Umbilical cord (tissue), 1 donor: ENCODE measurements at regions not wholly inside any gene's neighbourhood (a gene's known extent, or its start where the extent isn't known, plus 50 kb on each side); places are given as distances from the start of the nearest gene placed in this dataset.

Source experiments
- DNase-seq: peaks from one replicate; pipeline ENCODE4 v3.0.0-alpha.2; 2015; ENCODE audit warnings: low spot score

DNA sequence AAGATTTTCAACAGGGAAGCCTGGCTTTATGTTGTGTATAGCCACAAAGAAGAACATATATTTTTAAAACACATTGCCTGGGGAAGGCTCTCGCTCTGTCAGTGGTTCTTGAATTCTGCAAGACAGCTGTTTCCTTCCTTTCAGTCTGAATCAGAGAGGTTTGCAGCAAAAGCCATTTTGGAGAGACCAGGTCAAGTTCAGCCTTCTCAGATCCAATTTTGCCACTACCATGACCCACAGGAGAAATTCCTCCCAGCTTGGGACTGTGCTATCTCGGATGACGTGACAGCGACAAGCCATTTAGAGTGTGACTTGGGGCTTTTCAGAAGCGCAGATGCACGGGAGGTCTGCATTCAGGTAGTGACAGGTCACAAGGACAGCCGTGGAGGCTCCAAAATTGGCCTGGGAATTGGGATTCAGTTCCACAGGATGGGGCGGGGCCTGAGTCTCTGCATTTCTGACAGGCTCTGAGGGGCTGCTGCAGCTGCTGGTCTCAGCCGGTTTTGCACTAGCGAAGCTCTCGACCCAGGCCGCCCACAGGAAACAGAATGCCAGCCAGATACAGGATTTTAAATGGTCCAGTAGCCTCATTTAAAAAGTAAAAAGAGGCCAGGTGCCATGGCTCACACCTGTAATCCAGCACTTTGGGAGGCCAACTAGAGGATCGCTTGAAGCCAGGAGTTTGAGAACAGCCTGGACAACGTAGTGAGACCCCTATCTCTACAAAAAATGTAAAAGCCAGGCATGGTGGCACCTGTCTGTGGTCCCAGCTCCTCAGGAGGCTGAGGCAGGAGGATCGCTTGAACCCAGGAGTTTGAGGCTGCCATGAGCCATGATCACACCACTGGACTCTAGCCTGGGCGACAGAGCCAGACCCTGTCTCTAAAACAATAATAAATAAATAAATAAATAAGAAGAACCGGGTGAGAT lies 196.6 kb upstream of the CIBAR2 start:
- DNase-seq: no peak

DNA sequence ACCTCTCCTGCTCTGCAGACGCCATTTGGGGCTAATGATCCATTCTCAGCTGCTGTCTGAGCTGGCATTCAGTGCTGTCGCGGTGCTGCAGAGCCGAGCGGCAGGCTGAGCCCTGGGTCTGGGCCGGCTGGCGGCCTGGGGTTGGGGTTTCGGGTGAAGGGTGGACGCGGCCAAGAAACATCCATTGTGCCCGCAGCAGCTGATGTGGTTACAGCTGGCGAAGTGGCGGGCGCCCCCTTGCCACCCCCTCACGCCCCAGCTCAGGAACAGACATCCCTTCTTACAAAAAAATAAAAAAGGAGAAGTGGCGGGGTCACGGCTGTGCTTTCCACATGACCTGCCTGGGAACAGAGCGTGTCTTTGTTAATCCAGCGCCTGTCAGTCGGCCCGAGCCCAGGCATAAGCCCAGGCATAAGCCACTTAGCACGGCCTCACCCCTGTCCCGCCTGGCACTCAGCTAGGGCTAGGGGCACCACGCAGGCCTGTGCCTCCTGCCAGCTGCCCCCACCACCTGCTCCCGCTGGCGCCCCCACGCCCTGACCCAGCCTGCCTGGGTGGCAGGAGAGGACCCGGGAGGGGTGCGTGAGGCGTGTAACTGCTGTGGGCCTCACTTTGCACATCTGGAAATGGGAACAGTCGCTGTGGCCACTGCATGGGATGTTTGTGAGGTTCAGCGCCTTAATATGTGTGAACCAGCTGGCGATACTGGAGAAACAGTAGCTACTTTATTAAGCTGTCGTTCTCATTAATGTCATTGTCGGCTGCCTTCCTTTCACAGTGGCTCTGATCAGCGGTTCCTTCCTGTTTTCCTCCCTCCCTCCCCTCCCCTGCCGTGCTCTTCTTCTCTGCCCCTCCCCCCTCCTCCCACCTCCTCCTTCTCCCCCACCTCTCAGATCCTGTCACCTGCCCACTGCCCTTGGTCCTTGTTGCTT lies 197.7 kb upstream of the CIBAR2 start:
- no peak for DNase-seq

DNA sequence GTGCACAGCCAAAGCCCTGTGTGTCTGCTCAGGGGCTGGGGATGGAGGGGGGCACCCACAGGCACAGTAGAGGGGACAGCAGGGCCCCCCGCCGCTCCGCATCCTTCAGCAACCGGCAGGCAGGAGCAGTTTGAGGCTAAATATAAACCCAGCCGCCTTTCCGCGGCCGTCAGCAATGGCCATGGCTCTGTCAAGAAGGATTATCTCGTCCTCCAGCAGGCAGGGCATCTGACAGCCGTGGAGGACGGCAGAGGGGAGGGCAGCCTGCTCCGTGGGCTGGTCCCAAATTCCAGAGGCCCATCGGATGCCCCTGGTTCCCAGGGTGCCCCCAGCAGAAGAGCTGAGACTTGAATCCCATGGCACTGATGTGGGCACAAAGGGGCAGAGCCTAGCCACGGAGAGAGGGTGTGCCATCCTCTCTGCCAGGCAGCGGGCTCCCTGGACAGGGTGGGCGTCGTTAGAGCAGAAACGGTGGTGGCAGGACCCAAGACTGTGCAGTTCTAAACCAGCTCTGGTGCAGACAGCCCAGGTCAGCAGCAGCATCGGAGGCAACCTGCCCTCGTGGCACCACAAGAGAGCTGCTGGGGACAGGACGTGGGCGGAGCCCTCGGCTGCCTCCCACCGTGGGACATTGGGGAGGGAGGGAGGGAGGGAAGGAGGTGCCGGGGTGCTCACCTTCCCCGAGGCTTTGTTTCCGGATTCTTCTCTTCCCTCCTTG lies 198.8 kb upstream of the CIBAR2 start:
- DNase-seq: peak; percentile 64

DNA sequence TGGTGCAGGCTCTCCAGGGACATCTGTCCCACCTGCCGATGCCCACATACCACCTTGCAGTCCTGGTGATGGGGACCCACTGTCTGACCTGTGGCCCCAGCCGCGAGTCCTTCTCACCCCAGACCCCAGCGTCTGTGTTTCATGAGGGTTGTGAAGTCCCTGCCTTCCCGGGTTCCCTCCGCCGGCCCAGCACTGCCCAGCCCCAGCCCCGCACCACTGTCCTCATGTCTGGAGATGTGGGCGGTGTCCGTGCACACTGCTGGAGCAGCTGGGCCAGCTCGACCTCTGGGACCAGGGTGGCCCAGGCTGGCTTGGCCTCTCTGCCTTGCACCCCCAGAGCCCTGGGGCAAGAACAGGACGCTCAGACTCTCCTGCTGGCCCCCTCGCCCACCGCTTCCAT lies 199.5 kb upstream of the CIBAR2 start:
- DNase-seq: no peak

DNA sequence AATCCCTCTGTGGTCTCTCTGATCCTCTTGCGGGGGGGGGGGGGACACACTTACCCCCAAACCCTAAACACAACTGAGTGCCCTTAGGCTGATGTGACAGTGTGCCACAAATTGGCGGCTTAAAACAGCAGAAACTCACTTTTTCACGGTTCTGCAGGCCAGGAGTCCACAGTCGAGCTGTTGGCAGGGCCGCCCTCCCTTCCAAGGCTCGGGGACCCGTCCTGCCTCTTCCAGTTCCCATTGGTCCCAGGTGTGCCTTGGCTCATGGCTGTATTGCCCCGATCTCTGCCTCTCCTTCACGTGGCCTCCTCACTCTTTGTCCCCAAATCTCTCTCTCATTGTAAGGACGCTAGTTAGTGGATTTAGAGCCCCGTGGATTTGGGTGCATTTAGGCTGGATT lies 199.9 kb upstream of the CIBAR2 start:
- DNase-seq: no peak

DNA sequence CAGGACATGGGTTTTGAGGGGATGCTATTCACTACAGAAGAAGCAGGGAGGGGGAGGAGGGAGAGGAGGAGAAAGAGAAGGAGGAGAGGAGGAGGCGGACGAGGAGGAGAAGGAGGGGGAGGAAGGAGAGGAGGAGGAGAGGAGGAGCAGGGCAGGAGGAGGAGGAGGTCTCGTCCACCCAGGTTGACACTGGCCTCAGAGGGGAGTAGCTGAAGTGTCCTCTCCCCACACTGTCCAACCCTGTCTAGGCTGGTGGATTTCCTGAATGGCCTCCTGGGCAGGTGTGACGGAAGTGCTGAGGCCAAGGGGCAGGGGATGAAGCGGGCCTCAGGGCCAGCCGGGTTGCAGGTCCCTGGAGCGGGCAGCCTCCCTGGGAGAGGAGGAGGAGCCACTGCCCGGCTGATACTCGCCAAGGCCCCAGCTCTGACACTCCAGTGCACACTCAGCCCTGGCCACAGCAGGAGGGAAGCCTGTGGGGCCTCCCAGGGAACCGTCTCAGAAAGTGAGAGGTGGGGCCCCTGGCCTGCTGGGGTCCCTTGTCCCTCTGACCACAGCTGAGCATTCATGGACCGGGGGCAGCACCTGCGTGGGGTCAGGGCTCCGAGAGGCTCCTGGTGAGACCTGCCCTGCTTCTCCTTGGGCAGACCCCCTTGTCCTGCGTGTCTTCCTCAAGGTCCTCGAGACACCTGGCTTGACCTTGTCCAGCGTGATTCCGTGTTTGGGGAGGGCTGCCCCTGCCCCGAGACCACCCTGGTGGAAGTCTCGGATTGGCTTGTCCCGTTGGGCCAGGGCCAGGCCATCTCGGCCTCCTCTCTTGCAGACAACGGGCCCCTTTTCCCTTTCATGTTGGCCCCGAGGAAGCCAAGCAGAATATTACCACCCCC lies 200.6 kb upstream of the CIBAR2 start:
- DNase-seq: peak; percentile 61

DNA sequence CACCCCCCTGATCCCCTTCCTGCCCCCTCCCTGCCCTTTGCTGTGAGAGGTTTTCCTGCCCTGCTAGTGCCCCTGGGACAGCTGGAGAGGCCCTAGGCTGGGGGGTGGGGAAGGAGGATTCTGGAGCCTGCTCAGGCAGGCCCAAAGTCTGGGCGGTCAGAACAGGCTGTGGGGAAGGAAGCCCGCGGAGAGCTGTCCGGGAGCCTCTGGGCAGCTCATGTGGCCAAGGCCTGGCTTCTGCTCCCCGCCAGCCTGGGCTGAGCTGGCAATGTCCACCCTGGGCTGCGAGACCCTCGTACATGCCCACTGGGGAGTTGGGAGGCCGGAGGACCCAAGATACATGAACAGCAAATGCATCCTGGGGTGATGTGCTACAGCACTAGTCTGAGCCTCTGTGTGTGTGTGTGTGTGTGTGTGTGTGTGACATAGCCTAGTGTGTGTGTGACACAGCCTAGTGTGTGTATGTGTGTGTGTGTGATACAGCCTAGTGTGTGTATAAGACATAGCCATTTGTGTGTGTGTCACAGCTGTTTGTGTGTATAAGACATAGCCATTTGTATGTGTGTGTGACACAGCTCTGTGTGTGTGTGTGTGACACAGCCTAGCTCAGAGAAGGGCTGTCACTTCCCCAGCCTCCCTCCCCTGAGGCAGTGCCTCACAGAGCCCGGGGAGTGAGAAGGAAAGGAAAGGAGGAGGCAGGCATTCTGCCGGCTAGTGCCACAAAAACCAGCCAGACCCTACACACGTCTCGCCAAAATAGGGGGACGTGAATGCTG lies 201.4 kb upstream of the CIBAR2 start:
- DNase-seq: peak; percentile 83

DNA sequence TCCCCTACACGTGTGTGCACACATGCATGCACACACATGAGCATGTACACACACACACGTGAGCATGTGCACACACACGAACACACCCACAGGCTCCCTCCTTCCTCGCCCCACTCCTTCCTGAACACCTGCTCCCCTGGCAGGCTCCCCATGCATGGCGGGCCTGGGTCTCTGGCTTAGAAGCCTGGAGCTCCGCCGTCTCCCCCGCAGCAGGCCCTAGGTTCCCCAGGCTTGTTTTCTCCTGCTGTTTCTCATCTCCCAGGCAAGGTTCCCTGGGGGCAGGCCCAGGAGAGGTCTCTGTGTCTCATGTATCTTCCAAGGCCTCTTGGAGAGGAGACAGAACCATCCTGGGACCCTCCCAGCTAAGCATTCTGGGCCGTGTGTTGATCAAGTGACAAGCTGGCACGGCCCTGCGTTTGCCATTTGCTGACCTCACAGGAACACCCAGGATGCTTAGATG lies 202.3 kb upstream of the CIBAR2 start:
- DNase-seq: no peak

DNA sequence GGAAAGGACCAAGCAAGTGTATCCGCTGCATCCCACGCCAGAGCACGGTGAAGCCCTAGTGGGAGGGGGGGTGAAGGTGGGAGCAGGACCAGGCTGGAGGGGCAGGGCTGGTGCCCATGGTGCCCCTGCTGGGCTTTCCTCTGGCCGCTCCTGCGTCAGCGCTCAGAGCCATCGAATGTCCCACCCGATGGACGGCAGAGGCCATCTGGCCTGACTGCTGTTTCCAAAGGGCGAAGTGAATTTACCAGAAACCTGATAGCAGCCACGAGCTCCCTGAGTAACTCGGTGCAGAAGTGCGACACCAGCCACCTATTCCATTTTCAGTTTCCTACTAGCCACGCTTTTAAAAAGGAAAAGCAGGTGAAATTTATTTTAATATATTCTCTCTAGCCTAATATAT lies 203.6 kb upstream of the CIBAR2 start:
- no peak for DNase-seq

DNA sequence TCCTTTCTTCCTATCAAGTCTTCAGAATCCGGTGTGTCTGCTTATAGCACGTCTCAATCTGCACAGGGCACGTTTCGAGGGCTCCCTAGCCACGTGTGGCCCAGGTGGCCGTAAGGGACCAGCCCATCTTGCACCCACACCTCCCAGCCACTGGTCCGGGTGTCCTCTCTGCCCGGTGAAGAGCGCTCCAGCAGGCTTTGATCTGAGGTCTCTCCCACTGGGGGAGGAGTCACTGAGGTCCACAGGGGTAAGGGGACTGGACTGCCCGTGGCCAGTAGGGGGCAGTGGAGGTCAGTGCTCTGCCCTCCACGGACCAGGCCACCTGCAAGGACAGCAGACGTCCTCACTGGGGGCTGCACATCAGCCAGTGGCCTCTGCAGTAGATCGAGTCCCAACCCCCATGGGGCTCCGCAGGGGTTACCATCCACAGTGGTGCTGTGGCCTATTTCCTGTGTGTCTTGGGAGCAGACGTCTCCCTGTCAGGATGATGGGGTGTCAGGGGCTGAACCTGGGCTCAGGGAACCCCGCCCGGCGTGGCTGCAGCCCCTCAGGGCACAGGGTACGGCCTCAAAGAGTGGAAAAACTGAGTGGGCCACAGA lies 204.1 kb upstream of the CIBAR2 start:
- peak; percentile 50 for DNase-seq

DNA sequence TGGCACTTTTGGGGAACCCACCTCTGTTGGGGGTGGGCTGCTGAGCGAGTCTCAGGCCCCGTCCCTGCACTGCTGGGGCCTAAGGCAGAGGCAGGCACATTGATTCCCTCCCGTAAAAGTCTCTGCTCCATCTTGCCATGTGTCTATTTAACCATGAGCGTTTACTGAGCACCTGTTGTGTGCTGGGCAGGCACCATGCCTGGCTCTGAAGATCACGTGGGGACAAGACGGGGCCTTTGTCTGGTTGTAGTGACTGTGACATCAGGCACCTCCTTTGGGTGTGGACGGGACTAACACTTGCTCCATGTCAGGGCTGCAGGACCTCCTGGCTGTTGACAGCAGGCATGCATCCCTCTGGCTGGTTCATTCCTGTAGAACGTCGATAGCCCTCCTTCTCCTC lies 204.7 kb upstream of the CIBAR2 start:
- no peak for DNase-seq

DNA sequence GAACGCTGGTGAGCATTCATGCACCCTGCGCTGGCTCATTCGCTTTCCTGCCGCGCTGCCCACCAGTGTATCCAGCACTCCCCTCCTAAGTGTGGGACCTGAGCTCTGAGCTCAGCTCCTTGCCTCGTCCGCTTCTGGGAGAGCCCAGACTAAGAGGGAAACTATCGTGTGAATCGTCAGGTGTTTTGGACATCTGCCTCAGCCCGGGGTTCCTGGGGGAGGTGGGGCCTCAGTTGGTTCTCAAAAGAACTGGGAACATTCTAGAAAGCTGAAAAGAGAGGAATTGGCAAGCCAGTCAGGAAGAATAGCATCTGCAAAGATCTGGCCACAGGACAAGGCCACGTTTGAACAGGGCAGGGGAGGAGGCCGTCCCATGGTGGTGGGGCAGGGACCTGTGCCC lies 205.4 kb upstream of the CIBAR2 start:
- no peak for DNase-seq

DNA sequence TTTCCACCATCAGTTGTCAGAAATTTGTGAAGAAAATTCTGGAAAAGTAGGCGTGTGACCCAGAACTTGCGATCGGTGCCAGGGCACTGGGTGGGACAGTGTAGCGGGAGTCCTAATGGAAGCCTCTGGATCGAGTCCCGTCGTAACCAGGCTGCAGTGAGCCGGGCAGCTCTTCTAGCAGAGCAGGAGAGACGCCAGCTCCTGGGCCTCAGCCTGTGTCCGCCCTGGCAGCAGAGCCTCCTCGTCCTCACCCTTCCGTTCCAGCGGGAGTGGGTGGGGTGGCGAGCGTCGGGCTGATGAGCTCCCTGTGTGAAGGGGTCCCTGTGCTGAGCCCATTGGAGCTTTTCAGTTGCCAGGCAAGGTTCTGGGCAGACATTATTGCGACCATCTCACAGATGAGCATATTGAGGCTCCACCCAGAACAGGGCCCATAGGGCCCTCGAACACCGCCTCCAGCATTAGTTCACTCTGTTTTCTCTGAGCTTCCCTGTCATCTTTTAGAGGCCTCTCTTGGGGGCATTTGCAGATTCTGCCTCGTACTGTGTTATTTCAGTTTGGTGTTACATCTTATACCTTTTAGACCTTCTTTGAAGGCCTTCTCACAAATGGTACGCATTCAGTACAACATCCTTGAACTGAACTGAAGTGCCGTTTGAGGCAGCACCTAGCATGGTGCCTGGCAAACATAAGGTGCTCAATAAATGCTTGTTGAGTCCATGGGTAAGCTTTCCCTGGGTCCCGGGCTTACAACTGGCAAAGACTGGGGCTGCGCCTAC lies 207.1 kb upstream of the CIBAR2 start:
- no peak for DNase-seq

DNA sequence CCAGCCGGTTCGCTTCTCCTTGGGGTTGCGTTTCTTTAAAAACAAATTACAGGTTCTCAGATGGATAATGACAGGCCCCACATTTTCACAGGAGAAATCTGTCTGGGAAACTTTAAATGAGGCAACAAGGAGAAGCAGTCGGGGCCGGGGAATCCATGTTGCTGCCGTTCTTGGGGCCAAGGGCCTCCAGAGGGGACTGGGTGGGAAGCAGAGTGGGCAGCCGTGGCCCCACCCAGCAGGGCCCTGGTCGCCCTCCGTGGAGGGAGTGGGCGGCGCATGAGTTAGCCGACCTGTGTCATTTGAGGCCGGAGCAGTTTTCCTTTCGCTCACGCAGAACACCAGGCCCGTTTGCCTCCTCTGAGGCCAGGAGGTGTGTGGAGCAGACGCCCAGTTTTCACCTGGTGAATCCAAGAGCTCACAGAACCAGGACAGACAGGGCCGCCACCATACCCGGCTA lies 207.7 kb upstream of the CIBAR2 start:
- no peak for DNase-seq

DNA sequence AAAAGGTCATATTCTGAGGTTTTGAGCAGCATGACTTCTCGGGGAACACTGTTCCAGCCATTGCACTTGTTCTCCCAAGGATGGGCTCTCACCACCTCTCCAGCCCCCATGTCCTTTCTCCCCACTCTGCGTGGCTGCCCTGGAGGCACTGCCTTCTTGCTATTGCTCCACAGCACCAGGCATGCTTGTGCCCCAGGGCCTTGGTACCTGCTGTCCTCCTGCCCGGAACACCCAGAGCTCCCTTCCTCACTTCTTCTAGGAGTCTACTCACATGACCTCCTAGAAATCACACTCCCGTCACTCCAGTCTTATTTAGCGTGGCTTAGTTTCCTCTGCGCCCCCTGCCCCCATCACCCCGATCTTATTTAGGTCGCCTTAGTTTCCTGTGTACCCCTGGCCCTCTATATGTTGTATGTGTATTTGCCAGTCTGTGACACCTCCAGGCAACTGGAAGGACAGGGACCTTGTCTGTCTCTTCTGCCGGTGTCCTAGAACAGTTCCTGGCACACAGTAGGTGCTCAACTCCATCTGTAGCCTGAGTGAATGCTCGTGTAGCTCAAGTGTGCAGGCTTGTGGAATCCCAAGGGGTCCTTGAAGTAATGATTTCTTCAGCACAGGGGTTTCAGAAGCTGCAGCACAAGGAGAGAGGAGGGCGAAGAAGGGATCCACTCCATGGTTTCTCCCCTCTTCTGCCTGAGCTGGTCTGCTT lies 208.6 kb upstream of the CIBAR2 start:
- no peak for DNase-seq

DNA sequence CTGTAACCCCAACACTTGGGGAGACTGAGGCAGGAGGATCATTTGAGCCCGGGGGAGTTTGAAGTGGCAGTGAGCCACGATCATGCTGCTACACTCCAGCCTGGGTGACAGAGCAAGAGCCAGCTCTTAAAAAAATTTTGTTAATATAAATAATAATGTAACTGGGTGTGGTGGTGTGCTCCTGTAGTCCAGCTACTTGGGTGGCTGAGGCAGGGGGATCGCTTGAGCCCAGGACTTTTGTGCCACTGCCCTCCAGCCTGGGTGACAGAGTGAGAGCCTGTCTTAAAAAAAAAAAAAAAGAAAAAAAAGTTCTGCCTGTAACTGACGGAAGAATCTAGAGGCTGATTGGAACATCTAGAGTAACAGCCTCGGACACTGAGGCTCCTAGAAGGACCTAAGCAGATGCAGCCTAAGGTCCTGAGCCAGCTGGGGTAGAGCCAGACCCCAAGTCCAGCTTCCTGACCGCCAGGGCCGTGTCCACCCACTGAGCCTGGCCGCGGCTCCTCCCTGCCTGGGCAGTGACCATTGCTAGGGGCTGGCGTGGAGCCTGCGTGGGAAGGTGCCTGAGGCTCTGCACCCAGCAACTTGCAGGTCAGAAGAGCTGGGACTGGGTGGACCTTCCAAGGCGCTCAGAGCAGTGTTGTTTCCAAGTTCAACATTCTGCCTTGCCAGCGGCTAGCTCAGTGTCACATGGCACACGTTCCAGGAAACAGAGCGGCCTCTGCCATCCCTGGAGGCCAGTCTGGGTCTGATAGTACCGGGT lies 209.4 kb upstream of the CIBAR2 start:
- peak; percentile 74 for DNase-seq
